ENCODE measurements at regions not wholly inside any gene's neighbourhood (a gene's known extent, or its start where the extent isn't known, plus 50 kb on each side); places are given as distances from the start of the nearest gene placed in this dataset.

DNA sequence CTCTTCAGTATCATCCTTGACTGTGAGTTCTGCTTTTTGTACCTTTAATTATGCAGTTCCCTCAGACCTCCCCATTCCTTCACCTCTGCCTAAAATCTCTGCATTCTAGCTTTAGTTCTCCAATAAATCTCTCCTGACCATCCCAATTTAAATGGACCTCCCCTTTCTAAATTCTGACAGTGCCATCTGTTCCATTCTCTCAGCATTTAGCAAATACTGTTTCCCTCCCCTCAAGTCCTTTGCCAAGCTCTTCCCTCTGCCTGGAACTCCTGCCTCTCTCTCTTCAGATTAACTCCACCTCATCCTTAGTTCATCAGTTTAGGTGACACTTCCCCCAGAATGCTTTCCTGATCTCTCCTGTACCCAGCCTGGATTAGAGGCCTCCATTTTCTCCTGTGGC, 54.0 kb upstream of the JUN start:
- TF ChIP-seq, protein P1, sequence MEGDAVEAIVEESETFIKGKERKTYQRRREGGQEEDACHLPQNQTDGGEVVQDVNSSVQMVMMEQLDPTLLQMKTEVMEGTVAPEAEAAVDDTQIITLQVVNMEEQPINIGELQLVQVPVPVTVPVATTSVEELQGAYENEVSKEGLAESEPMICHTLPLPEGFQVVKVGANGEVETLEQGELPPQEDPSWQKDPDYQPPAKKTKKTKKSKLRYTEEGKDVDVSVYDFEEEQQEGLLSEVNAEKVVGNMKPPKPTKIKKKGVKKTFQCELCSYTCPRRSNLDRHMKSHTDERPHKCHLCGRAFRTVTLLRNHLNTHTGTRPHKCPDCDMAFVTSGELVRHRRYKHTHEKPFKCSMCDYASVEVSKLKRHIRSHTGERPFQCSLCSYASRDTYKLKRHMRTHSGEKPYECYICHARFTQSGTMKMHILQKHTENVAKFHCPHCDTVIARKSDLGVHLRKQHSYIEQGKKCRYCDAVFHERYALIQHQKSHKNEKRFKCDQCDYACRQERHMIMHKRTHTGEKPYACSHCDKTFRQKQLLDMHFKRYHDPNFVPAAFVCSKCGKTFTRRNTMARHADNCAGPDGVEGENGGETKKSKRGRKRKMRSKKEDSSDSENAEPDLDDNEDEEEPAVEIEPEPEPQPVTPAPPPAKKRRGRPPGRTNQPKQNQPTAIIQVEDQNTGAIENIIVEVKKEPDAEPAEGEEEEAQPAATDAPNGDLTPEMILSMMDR (IDR thresholded peaks at IDR 0.05), result no peak
- no peak for TF ChIP-seq POLR2A (IDR thresholded peaks at IDR 0.05)

All from lower leg skin (tissue), 3 donors.